ENCODE measurements at regions not wholly inside any gene's neighbourhood (a gene's known extent, or its start where the extent isn't known, plus 50 kb on each side); places are given as distances from the start of the nearest gene placed in this dataset.

DNA sequence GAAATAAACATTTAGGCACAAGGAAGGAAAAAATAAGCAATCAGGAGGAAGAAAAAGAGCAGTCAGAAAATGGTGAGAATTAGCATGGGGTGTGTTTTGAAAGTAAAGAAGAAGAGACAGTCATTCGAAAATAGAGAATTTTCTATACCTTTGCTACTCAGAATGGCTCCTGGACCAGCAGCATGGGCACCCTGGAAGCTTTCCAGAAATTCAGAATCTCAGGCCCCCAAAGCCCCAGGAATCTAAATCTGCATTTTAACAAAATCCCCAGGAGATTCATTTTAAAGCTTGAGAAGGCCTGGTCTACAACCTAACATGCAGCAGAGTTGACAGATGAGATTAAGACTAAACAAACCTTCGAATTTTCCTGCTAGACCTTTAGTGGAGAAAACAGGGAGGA, 131.2 kb upstream of the HDAC9 start:
- CTCF ChIA-PET (ENCODE audit: low intra/inter-chr PET ratio, low total read pairs): no interaction called here
- Histone ChIP-seq H3K9ac (ENCODE audit: insufficient read depth, low read depth, low read length) (no peak overlapping the region), H2AFZ (ENCODE audit: low read length) (no peak overlapping the region), H3K36me3 (replicated peaks in 1 of 2; ENCODE audit: control insufficient read depth in 1 of 2, insufficient read depth in 2 of 2, low read length in 2 of 2) (no peaks in the 10 kb centered on the region), H3K27me3 (ENCODE audit: control insufficient read depth in 1 of 2, insufficient read depth in 2 of 2, low read length in 2 of 2) (no peaks in the 10 kb centered on the region), H4K20me1 (ENCODE audit: insufficient read depth, low read length) (no peaks in the 10 kb centered on the region), H3K4me3 (replicated peaks in 1 of 3; ENCODE audit: insufficient read depth in 1 of 3, low read depth in 2 of 3, low read length in 3 of 3) (no peak overlapping the region), H3K9me3 (ENCODE audit: low read length) (no peaks in the 10 kb centered on the region), H3K27ac (ENCODE audit: extremely low read length, insufficient read depth, low read length) (no peak overlapping the region), H3K4me2 (ENCODE audit: low read depth, low read length) (no peak overlapping the region), H3K4me1 (ENCODE audit: insufficient read depth, low read length) (no peaks in the 10 kb centered on the region), H3K79me2 (ENCODE audit: insufficient read depth, low read length) (no peaks in the 10 kb centered on the region)
- intact Hi-C loops (cut with micrococcal nuclease; ENCODE audit: unreplicated experiment) (no loop called here), in situ Hi-C loops (cut with HindIII; ENCODE audit: extremely low pct_ligation_motif_present, low pct_unique_long_range_greater_than_20kb) (loop anchor here (25.0 kb wide), 1 partner anchor 1298 kb away; no protein-coding TSS in a partner anchor)
- BruUV-seq (replicated peaks): no TSS peak
- no peak for FAIRE-seq
- ATAC-seq: no peak
- 0% methylated on average over 2 of the region's 2 CpGs for WGBS (ENCODE audit: low lambda C conversion rate)
- TF ChIP-seq ZNF431 (CRISPR knock-in tag; IDR thresholded peaks at IDR 0.05; ENCODE audit: borderline replicate concordance, low read depth): no peak
- TF ChIP-seq FOXK1 (CRISPR knock-in tag; IDR thresholded peaks at IDR 0.05; ENCODE audit: borderline replicate concordance, low read depth): no peak
- TF ChIP-seq GATAD1 (CRISPR knock-in tag; IDR thresholded peaks at IDR 0.05): no peak
- no peak for TF ChIP-seq USF2 (IDR thresholded peaks at IDR 0.05; ENCODE audit: low read depth, low read length)
- TF ChIP-seq USF2 (CRISPR knock-in tag; IDR thresholded peaks at IDR 0.05; ENCODE audit: borderline replicate concordance): no peak
- TF ChIP-seq ATF4 (CRISPR knock-in tag; IDR thresholded peaks at IDR 0.05): no peak
- TF ChIP-seq, protein P1, sequence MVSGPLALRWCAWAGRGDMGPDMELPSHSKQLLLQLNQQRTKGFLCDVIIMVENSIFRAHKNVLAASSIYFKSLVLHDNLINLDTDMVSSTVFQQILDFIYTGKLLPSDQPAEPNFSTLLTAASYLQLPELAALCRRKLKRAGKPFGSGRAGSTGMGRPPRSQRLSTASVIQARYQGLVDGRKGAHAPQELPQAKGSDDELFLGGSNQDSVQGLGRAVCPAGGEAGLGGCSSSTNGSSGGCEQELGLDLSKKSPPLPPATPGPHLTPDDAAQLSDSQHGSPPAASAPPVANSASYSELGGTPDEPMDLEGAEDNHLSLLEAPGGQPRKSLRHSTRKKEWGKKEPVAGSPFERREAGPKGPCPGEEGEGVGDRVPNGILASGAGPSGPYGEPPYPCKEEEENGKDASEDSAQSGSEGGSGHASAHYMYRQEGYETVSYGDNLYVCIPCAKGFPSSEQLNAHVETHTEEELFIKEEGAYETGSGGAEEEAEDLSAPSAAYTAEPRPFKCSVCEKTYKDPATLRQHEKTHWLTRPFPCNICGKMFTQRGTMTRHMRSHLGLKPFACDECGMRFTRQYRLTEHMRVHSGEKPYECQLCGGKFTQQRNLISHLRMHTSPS (CRISPR knock-in tag; IDR thresholded peaks at IDR 0.05; ENCODE audit: low read depth): no peak
- no peak for TF ChIP-seq ZHX2 (IDR thresholded peaks at IDR 0.05; ENCODE audit: low read depth)
- no peak for TF ChIP-seq ZHX2 (CRISPR knock-in tag; IDR thresholded peaks at IDR 0.05; ENCODE audit: borderline replicate concordance)
- POLR2A ChIA-PET: no interaction called here
- no peak for DNase-seq (ENCODE audit: low spot score)
